PC-9 (cell line): ENCODE measurements at regions not wholly inside any gene's neighbourhood (a gene's known extent, or its start where the extent isn't known, plus 50 kb on each side); places are given as distances from the start of the nearest gene placed in this dataset.

Experiments
- BruUV-seq: library from RNA; stranded (reverse); fragments of 400-500 nt; replicated peaks from 2 replicates; lab custom pipeline; 2021; lab: Mats Ljungman, UMichigan
- CTCF ChIA-PET: fragments of 300-600 bp; sonication (Branson Sonifier 250); formaldehyde crosslinking; loops from one replicate; lab custom pipeline; 2022; ENCODE audit warnings: antibody characterized with exemption; lab: Charles Lee
- POLR2A ChIA-PET: fragments of 300-600 bp; sonication (Branson Sonifier 250); formaldehyde crosslinking; loops from one replicate; lab custom pipeline; 2022; ENCODE audit warnings: antibody characterized with exemption; ENCODE audit not compliant: unreplicated experiment; lab: Charles Lee
- DNase-seq, 2 experiments: peaks; one replicate each; pipeline versions ENCODE4 v3.0.0 to v3.0.0-alpha.2; 2015 to 2022; ENCODE audit warnings: mixed read lengths in 1 of 2
- H2AFZ ChIP-seq: fragments of 200-600 bp; sonication (generic); 2 replicates; pipeline ENCODE4 v1.8.1; 2017; ENCODE audit warnings: antibody characterized with exemption
- H3F3A ChIP-seq: fragments of 200-600 bp; sonication (generic); 2 replicates; pipeline ENCODE4 v1.8.1; 2017; ENCODE audit warnings: antibody characterized with exemption, mild to moderate bottlenecking, low read depth; ENCODE audit not compliant: insufficient read depth
- H3K27ac ChIP-seq: fragments of 200-600 bp; sonication (generic); 2 replicates; pipeline ENCODE4 v1.6.1; 2016; ENCODE audit warnings: mixed run types
- H3K27me3 ChIP-seq: fragments of 200-600 bp; sonication (generic); 2 replicates; pipeline ENCODE4 v1.6.1; 2016; ENCODE audit warnings: low read depth, mixed run types; ENCODE audit not compliant: insufficient read depth
- H3K36me3 ChIP-seq: fragments of 200-600 bp; sonication (generic); 2 replicates; pipeline ENCODE4 v1.6.1; 2016; ENCODE audit warnings: low read depth, mixed run types
- H3K4me1 ChIP-seq: fragments of 200-600 bp; sonication (generic); replicated peaks from 2 replicates; pipeline ENCODE4 v1.6.1; 2016; ENCODE audit warnings: mixed run types; ENCODE audit not compliant: insufficient read depth
- H3K4me2 ChIP-seq: fragments of 200-600 bp; sonication (generic); 2 replicates; pipeline ENCODE4 v1.6.1; 2017; ENCODE audit warnings: mixed run types
- H3K4me3 ChIP-seq: fragments of 200-600 bp; sonication (generic); 2 replicates; pipeline ENCODE4 v1.6.1; 2016; ENCODE audit warnings: mixed run types
- H3K79me2 ChIP-seq: fragments of 200-600 bp; sonication (generic); 2 replicates; pipeline ENCODE4 v1.6.1; 2017; ENCODE audit warnings: low read depth, mixed run types
- H3K9me2 ChIP-seq: fragments of 200-600 bp; sonication (generic); 2 replicates; pipeline ENCODE4 v1.8.1; 2017; ENCODE audit warnings: mild to moderate bottlenecking; ENCODE audit not compliant: insufficient read depth
- H3K9me3 ChIP-seq: fragments of 200-600 bp; sonication (generic); 2 replicates; pipeline ENCODE4 v1.8.1; 2016; ENCODE audit warnings: low read depth; ENCODE audit not compliant: insufficient read depth
- H4K20me1 ChIP-seq: fragments of 200-600 bp; sonication (generic); 2 replicates; pipeline ENCODE4 v1.8.1; 2017; ENCODE audit not compliant: insufficient read depth
- CTCF ChIP-seq: fragments of 200-600 bp; sonication (generic); conservative IDR thresholded peaks from 2 replicates; pipeline ENCODE4 v1.6.1; 2017; ENCODE audit warnings: mixed run types, antibody characterized with exemption, mild to moderate bottlenecking, moderate library complexity
- EZH2 ChIP-seq: fragments of 200-600 bp; sonication (generic); IDR thresholded peaks from 2 replicates; pipeline ENCODE4 v1.8.0; 2017; ENCODE audit warnings: antibody characterized with exemption, low read depth
- intact Hi-C: fragments of 100-400 bp; cut with micrococcal nuclease; formaldehyde crosslinking; loops from one replicate; pipeline ENCODE4 v1.10.0; 2022; ENCODE audit not compliant: unreplicated experiment

GRCh38 chrX:150239946-150240642 is 123.0 kb upstream of the MAMLD1 start:
- ChIA-PET CTCF (no interaction called here), POLR2A (no interaction called here)
- no peaks in the 10 kb centered on the region for H3K4me1 ChIP-seq
- BruUV-seq: no TSS peak
- H3K9me2 ChIP-seq: no peaks in the 10 kb centered on the region
- no peak for TF ChIP-seq EZH2
- TF ChIP-seq CTCF: no peak
- no peak for DNase-seq
- no peak overlapping the region for H2AFZ ChIP-seq
- H3K4me2 ChIP-seq: no peak overlapping the region
- no peaks in the 10 kb centered on the region for H3F3A ChIP-seq
- no peak overlapping the region for H3K4me3 ChIP-seq
- no peaks in the 10 kb centered on the region for H3K36me3 ChIP-seq
- H4K20me1 ChIP-seq: no peaks in the 10 kb centered on the region
- intact Hi-C loops: no loop called here
- H3K27me3 ChIP-seq: no peaks in the 10 kb centered on the region
- H3K79me2 ChIP-seq: no peaks in the 10 kb centered on the region
- H3K27ac ChIP-seq: no peak overlapping the region
- H3K9me3 ChIP-seq: no peaks in the 10 kb centered on the region

- Histone ChIP-seq H3F3A (no peaks in the 10 kb centered on the region), H3K36me3 (no peaks in the 10 kb centered on the region), H3K79me2 (no peaks in the 10 kb centered on the region), H3K4me3 (no peak overlapping the region), H3K27me3 (no peaks in the 10 kb centered on the region), H3K4me2 (no peak overlapping the region), H3K9me2 (no peaks in the 10 kb centered on the region), H2AFZ (no peak overlapping the region), H3K9me3 (no peaks in the 10 kb centered on the region), H3K4me1 (no peaks in the 10 kb centered on the region), H4K20me1 (no peaks in the 10 kb centered on the region), H3K27ac (no peak overlapping the region)
- no TSS peak for BruUV-seq
- ChIA-PET POLR2A (no interaction called here), CTCF (no interaction called here)
- TF ChIP-seq CTCF (no peak), EZH2 (no peak)
- no peak for DNase-seq
- intact Hi-C loops: no loop called here
Measured at GRCh38 chrX:150240643-150240970, 122.5 kb upstream of the MAMLD1 start.

- no peaks in the 10 kb centered on the region for H3K9me2 ChIP-seq
- H3K9me3 ChIP-seq: no peaks in the 10 kb centered on the region
- intact Hi-C loops: no loop called here
- TF ChIP-seq EZH2 (no peak), CTCF (no peak)
- no peaks in the 10 kb centered on the region for H4K20me1 ChIP-seq
- no peaks in the 10 kb centered on the region for H3K4me1 ChIP-seq
- H3K79me2 ChIP-seq: no peaks in the 10 kb centered on the region
- H3K27me3 ChIP-seq: no peaks in the 10 kb centered on the region
- CTCF ChIA-PET: no interaction called here
- BruUV-seq: no TSS peak
- H2AFZ ChIP-seq: no peak overlapping the region
- no peaks in the 10 kb centered on the region for H3K36me3 ChIP-seq
- POLR2A ChIA-PET: no interaction called here
- no peak overlapping the region for H3K4me3 ChIP-seq
- no peak overlapping the region for H3K4me2 ChIP-seq
- H3K27ac ChIP-seq: no peak overlapping the region
- DNase-seq: no peak
- no peaks in the 10 kb centered on the region for H3F3A ChIP-seq
Measured at GRCh38 chrX:150253959-150254620, 109.0 kb upstream of the MAMLD1 start.
